ENCODE measurements at regions not wholly inside any gene's neighbourhood (a gene's known extent, or its start where the extent isn't known, plus 50 kb on each side); places are given as distances from the start of the nearest gene placed in this dataset.

DNA sequence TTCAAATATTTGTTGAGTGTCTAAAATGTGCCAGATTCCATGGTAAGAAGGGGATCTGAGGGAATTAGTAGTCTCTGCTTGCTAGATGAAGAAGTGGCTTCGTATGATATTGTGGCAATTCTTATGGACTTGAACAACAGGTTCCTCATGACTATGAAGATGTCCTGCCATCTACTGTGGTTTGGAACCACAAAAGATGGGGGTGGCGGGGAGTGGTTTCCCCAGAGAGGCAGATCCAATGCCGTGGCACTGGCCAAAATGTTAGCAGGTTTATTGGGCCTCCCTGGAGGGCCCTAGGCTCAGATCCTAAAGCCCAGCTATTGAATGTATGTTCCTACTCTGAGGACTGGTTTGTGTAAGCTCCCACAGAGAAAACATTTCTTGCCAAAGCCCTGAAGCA is 120.8 kb downstream of the RGS2 start:
- H4K8ac ChIP-seq (ENCODE audit: low read depth, low read length), result no peak overlapping the region
- no peak overlapping the region for H2AFZ ChIP-seq (ENCODE audit: low read length)
- DNase-seq (ENCODE audit: low spot score), result no peak
- H3K14ac ChIP-seq (ENCODE audit: low read length), result no peak overlapping the region
- no peak overlapping the region for H2BK15ac ChIP-seq (ENCODE audit: low read length)
- H3K9ac ChIP-seq (ENCODE audit: low read depth, low read length, poor library complexity), result no peak overlapping the region
- H2BK12ac ChIP-seq (ENCODE audit: low read length), result no peak overlapping the region
- H2AK5ac ChIP-seq (ENCODE audit: low read depth, low read length), result no peak overlapping the region
- H3K27me3 ChIP-seq (ENCODE audit: control insufficient read depth in 3 of 3, insufficient read depth in 3 of 3, low read depth in 1 of 3, low read length in 3 of 3), result no peaks in the 10 kb centered on the region
- H3K4me3 ChIP-seq (ENCODE audit: low read length in 2 of 2), result no peak overlapping the region
- H3K9me3 ChIP-seq (replicated peaks in 1 of 2; ENCODE audit: control insufficient read depth in 2 of 2, insufficient read depth in 1 of 2, low read depth in 1 of 2, low read length in 2 of 2), result peaks cover 0 to 2% of the 10 kb centered on the region in 2 donors
- no peaks in the 10 kb centered on the region for H3K36me3 ChIP-seq (replicated peaks in 1 of 2; ENCODE audit: control insufficient read depth in 2 of 2, insufficient read depth in 2 of 2, low read length in 2 of 2)
- H3K4ac ChIP-seq (ENCODE audit: low read length), result no peak overlapping the region
- no peaks in the 10 kb centered on the region for H3K79me1 ChIP-seq (ENCODE audit: low read depth, low read length)
- no peak overlapping the region for H3K4me2 ChIP-seq (ENCODE audit: insufficient read depth, low read length, poor library complexity, severe bottlenecking)
- no CpG with 5 or more reads among the region's 3 CpGs for WGBS, 2 donors (ENCODE audit: extremely low coverage in 2 of 2, insufficient read length in 2 of 2, insufficient replicate concordance in 1 of 2)
- no peak overlapping the region for H2BK120ac ChIP-seq (ENCODE audit: low read depth, low read length)
- H3K4me1 ChIP-seq (ENCODE audit: control insufficient read depth in 2 of 2, insufficient read depth in 1 of 2, low read depth in 1 of 2, low read length in 2 of 2), result no peaks in the 10 kb centered on the region
- no peak overlapping the region for H3K27ac ChIP-seq (replicated peaks; ENCODE audit: low read length)
- H3K18ac ChIP-seq (ENCODE audit: low read length), result no peak overlapping the region
- no peak overlapping the region for H4K91ac ChIP-seq (ENCODE audit: low read depth, low read length, poor library complexity)
- no peak overlapping the region for H2BK5ac ChIP-seq (ENCODE audit: low read length)
- no peak overlapping the region for H3K23ac ChIP-seq (ENCODE audit: low read depth, low read length, poor library complexity)

DNA sequence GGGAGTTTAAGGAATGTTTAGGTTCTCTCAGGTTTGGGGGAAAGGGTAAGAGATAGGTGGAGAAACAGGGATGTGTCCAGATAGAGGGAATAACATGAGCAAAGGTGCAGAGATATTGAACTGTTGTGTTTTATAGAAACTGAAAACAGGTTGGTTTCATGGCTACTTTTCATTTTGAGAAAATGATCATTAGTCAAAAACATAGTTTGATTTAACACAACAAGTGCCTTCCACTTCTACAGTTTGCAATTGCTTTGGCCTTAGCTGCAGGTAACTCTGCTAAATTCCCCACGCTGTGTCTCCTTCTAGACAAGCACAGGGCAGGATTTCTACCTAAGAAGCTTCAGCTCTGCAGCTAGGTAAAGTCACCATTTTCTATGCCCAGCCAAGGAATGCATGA is 124.9 kb downstream of the RGS2 start:
- Histone ChIP-seq H3K18ac (ENCODE audit: low read length) (no peak overlapping the region), H2AK5ac (ENCODE audit: low read depth, low read length) (no peak overlapping the region), H2BK120ac (ENCODE audit: low read depth, low read length) (no peak overlapping the region), H2BK15ac (ENCODE audit: low read length) (no peak overlapping the region), H4K91ac (ENCODE audit: low read depth, low read length, poor library complexity) (no peak overlapping the region), H3K9me3 (replicated peaks in 1 of 2; ENCODE audit: control insufficient read depth in 2 of 2, insufficient read depth in 1 of 2, low read depth in 1 of 2, low read length in 2 of 2) (peaks cover 0 to 2% of the 10 kb centered on the region in 2 donors), H3K36me3 (replicated peaks in 1 of 2; ENCODE audit: control insufficient read depth in 2 of 2, insufficient read depth in 2 of 2, low read length in 2 of 2) (no peaks in the 10 kb centered on the region), H2BK12ac (ENCODE audit: low read length) (no peak overlapping the region), H3K9ac (ENCODE audit: low read depth, low read length, poor library complexity) (no peak overlapping the region), H3K4me2 (ENCODE audit: insufficient read depth, low read length, poor library complexity, severe bottlenecking) (no peak overlapping the region), H2AFZ (ENCODE audit: low read length) (no peak overlapping the region), H3K27me3 (ENCODE audit: control insufficient read depth in 3 of 3, insufficient read depth in 3 of 3, low read depth in 1 of 3, low read length in 3 of 3) (no peaks in the 10 kb centered on the region), H4K8ac (ENCODE audit: low read depth, low read length) (no peak overlapping the region), H3K4me1 (ENCODE audit: control insufficient read depth in 2 of 2, insufficient read depth in 1 of 2, low read depth in 1 of 2, low read length in 2 of 2) (no peaks in the 10 kb centered on the region), H3K4me3 (ENCODE audit: low read length in 2 of 2) (no peak overlapping the region), H3K23ac (ENCODE audit: low read depth, low read length, poor library complexity) (no peak overlapping the region), H3K79me1 (ENCODE audit: low read depth, low read length) (no peaks in the 10 kb centered on the region), H3K27ac (replicated peaks; ENCODE audit: low read length) (no peak overlapping the region), H2BK5ac (ENCODE audit: low read length) (no peak overlapping the region), H3K14ac (ENCODE audit: low read length) (no peak overlapping the region), H3K4ac (ENCODE audit: low read length) (no peak overlapping the region)
- WGBS, 2 donors (ENCODE audit: extremely low coverage in 2 of 2, insufficient read length in 2 of 2, insufficient replicate concordance in 1 of 2), result no CpG with 5 or more reads among the region's 1 CpG
- no peak for DNase-seq (ENCODE audit: low spot score)

DNA sequence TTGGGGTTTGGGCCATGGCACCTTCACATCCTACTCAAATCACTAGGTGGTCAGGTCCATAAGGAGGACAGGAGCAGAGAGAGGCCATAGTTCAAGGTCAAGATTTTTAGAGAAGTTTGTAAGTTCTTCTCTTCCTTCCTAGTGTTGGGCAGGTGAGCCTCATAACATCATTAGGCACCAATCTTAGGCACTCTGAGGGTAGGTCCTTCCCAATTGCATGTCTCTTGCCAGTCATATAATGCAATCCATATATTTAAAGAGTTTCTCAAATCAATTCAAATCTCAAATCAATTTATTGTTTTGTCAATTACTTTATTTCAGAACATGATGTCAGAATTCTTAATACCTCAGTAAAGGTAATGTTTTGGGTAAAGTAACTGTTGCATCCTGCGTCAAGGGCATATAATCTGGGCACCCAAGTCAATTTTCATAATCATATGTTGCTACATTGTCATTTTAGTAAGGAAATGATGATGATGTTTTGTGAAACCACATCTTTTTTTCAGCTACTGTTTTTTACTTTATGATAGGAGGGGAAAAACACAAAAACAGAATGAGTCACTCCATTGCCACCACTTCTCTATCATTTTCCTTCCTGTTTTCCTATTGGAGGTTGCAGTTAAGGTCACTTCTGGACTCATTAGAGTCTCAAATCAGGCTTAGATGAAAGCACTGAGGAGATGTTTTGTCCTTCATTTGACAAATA is 122.7 kb downstream of the UCHL5 start:
- no CpG with 5 or more reads among the region's 1 CpG for WGBS, 2 donors (ENCODE audit: extremely low coverage in 2 of 2, insufficient read length in 2 of 2, insufficient replicate concordance in 1 of 2)
- Histone ChIP-seq H2BK120ac (ENCODE audit: low read depth, low read length) (no peak overlapping the region), H2AK5ac (ENCODE audit: low read depth, low read length) (no peak overlapping the region), H3K4ac (ENCODE audit: low read length) (no peak overlapping the region), H4K91ac (ENCODE audit: low read depth, low read length, poor library complexity) (no peak overlapping the region), H3K23ac (ENCODE audit: low read depth, low read length, poor library complexity) (no peak overlapping the region), H2AFZ (ENCODE audit: low read length) (no peak overlapping the region), H2BK15ac (ENCODE audit: low read length) (no peak overlapping the region), H3K9ac (ENCODE audit: low read depth, low read length, poor library complexity) (no peak overlapping the region), H2BK5ac (ENCODE audit: low read length) (no peak overlapping the region), H3K4me3 (ENCODE audit: low read length in 2 of 2) (no peak overlapping the region), H3K27me3 (ENCODE audit: control insufficient read depth in 3 of 3, insufficient read depth in 3 of 3, low read depth in 1 of 3, low read length in 3 of 3) (no peaks in the 10 kb centered on the region), H2BK12ac (ENCODE audit: low read length) (no peak overlapping the region), H3K27ac (replicated peaks; ENCODE audit: low read length) (no peak overlapping the region), H4K8ac (ENCODE audit: low read depth, low read length) (no peak overlapping the region), H3K4me2 (ENCODE audit: insufficient read depth, low read length, poor library complexity, severe bottlenecking) (no peak overlapping the region), H3K14ac (ENCODE audit: low read length) (no peak overlapping the region), H3K9me3 (replicated peaks in 1 of 2; ENCODE audit: control insufficient read depth in 2 of 2, insufficient read depth in 1 of 2, low read depth in 1 of 2, low read length in 2 of 2) (peaks cover 0 to 2% of the 10 kb centered on the region in 2 donors), H3K79me1 (ENCODE audit: low read depth, low read length) (no peaks in the 10 kb centered on the region), H3K4me1 (ENCODE audit: control insufficient read depth in 2 of 2, insufficient read depth in 1 of 2, low read depth in 1 of 2, low read length in 2 of 2) (no peaks in the 10 kb centered on the region), H3K18ac (ENCODE audit: low read length) (no peak overlapping the region), H3K36me3 (replicated peaks in 1 of 2; ENCODE audit: control insufficient read depth in 2 of 2, insufficient read depth in 2 of 2, low read length in 2 of 2) (no peaks in the 10 kb centered on the region)
- no peak for DNase-seq (ENCODE audit: low spot score)

DNA sequence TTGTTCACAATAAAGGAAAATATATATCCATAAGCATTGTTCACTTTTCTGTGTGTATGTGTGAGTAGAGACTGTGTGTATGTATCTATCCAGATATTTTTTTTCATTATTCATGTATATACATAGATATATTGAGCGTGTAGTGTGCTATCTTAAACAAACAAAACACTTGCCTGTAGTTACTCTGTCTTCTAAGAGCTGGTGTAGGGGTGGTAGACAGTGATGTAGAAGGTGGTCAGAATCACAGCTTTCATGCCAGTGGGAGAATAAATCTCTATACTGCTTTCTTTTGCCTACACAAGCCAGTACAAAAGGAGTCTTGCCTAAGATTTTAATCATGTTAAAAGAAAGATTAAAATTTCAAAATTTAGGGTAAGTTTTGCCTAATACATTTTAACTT is 122.0 kb downstream of the UCHL5 start:
- H4K8ac ChIP-seq (ENCODE audit: low read depth, low read length), result no peak overlapping the region
- no peaks in the 10 kb centered on the region for H3K4me1 ChIP-seq (ENCODE audit: control insufficient read depth in 2 of 2, insufficient read depth in 1 of 2, low read depth in 1 of 2, low read length in 2 of 2)
- H3K79me1 ChIP-seq (ENCODE audit: low read depth, low read length), result no peaks in the 10 kb centered on the region
- no peak overlapping the region for H3K4me3 ChIP-seq (ENCODE audit: low read length in 2 of 2)
- no peak overlapping the region for H2BK15ac ChIP-seq (ENCODE audit: low read length)
- no peak overlapping the region for H2BK5ac ChIP-seq (ENCODE audit: low read length)
- H3K27ac ChIP-seq (replicated peaks; ENCODE audit: low read length), result no peak overlapping the region
- H3K23ac ChIP-seq (ENCODE audit: low read depth, low read length, poor library complexity), result no peak overlapping the region
- no peak overlapping the region for H3K9ac ChIP-seq (ENCODE audit: low read depth, low read length, poor library complexity)
- no peak overlapping the region for H3K4me2 ChIP-seq (ENCODE audit: insufficient read depth, low read length, poor library complexity, severe bottlenecking)
- H4K91ac ChIP-seq (ENCODE audit: low read depth, low read length, poor library complexity), result no peak overlapping the region
- no peaks in the 10 kb centered on the region for H3K36me3 ChIP-seq (replicated peaks in 1 of 2; ENCODE audit: control insufficient read depth in 2 of 2, insufficient read depth in 2 of 2, low read length in 2 of 2)
- no peak overlapping the region for H2AFZ ChIP-seq (ENCODE audit: low read length)
- no CpG with 5 or more reads among the region's 1 CpG for WGBS, 2 donors (ENCODE audit: extremely low coverage in 2 of 2, insufficient read length in 2 of 2, insufficient replicate concordance in 1 of 2)
- H2BK12ac ChIP-seq (ENCODE audit: low read length), result no peak overlapping the region
- H3K4ac ChIP-seq (ENCODE audit: low read length), result no peak overlapping the region
- no peaks in the 10 kb centered on the region for H3K9me3 ChIP-seq (replicated peaks in 1 of 2; ENCODE audit: control insufficient read depth in 2 of 2, insufficient read depth in 1 of 2, low read depth in 1 of 2, low read length in 2 of 2)
- no peaks in the 10 kb centered on the region for H3K27me3 ChIP-seq (ENCODE audit: control insufficient read depth in 3 of 3, insufficient read depth in 3 of 3, low read depth in 1 of 3, low read length in 3 of 3)
- H3K14ac ChIP-seq (ENCODE audit: low read length), result no peak overlapping the region
- DNase-seq (ENCODE audit: low spot score), result no peak
- no peak overlapping the region for H3K18ac ChIP-seq (ENCODE audit: low read length)
- no peak overlapping the region for H2BK120ac ChIP-seq (ENCODE audit: low read depth, low read length)
- no peak overlapping the region for H2AK5ac ChIP-seq (ENCODE audit: low read depth, low read length)

All from neuronal stem cell (in vitro differentiated cells).